ENCODE measurements at regions not wholly inside any gene's neighbourhood (a gene's known extent, or its start where the extent isn't known, plus 50 kb on each side); places are given as distances from the start of the nearest gene placed in this dataset.
"Not testable (repeated sequence)": the region's sequence is repeated elsewhere in the genome, so short reads cannot be mapped to it uniquely, and the experiment has no call there.

- DNase-seq = no peak
Observed at GRCh38 chr3:103513003-103513402, 1078.2 kb downstream of the ZPLD1 start.

GRCh38 chr3:103515116-103515515 is 1080.3 kb downstream of the ZPLD1 start:
- DNase-seq = no peak

- DNase-seq = no peak
Observed at GRCh38 chr3:103516950-103517349, 1082.1 kb downstream of the ZPLD1 start.

GRCh38 chr3:103531327-103531726 is 1096.5 kb downstream of the ZPLD1 start:
- not testable (repeated sequence) for DNase-seq

GRCh38 chr3:103532986-103533385 is 1098.2 kb downstream of the ZPLD1 start:
- DNase-seq = no peak

GRCh38 chr3:103554451-103554850 is 1119.6 kb downstream of the ZPLD1 start:
- no peak for DNase-seq

- not testable (repeated sequence) for DNase-seq
Observed at GRCh38 chr3:103564116-103564515, 1129.3 kb downstream of the ZPLD1 start.

- no peak for DNase-seq
Observed at GRCh38 chr3:103585809-103586208, 1151.0 kb downstream of the ZPLD1 start.

- DNase-seq = no peak
Observed at GRCh38 chr3:103589770-103590169, 1155.0 kb downstream of the ZPLD1 start.

- no peak for DNase-seq
Observed at GRCh38 chr3:103600844-103601243, 1166.0 kb downstream of the ZPLD1 start.

GRCh38 chr3:103601666-103602065 is 1166.9 kb downstream of the ZPLD1 start:
- DNase-seq = no peak

GRCh38 chr3:103609472-103609871 is 1174.7 kb downstream of the ZPLD1 start:
- no peak for DNase-seq

GRCh38 chr3:103613397-103614156 is 1178.8 kb downstream of the ZPLD1 start:
- DNase-seq = no peak

- DNase-seq = no peak
Observed at GRCh38 chr3:103614719-103615118, 1179.9 kb downstream of the ZPLD1 start.

GRCh38 chr3:103617961-103618360 is 1183.1 kb downstream of the ZPLD1 start:
- DNase-seq = no peak

- DNase-seq = no peak
Observed at GRCh38 chr3:103624271-103624670, 1189.5 kb downstream of the ZPLD1 start.

- DNase-seq = no peak
Observed at GRCh38 chr3:103629391-103629790, 1194.6 kb downstream of the ZPLD1 start.

GRCh38 chr3:103644450-103644849 is 1209.6 kb downstream of the ZPLD1 start:
- DNase-seq = no peak

GRCh38 chr3:103653996-103654395 is 1219.2 kb downstream of the ZPLD1 start:
- DNase-seq = no peak

- no peak for DNase-seq
Observed at GRCh38 chr3:103657756-103658155, 1222.9 kb downstream of the ZPLD1 start.

GRCh38 chr3:103660810-103661209 is 1226.0 kb downstream of the ZPLD1 start:
- DNase-seq = no peak

GRCh38 chr3:103662591-103662990 is 1227.8 kb downstream of the ZPLD1 start:
- no peak for DNase-seq

- no peak for DNase-seq
Observed at GRCh38 chr3:103672346-103672745, 1237.5 kb downstream of the ZPLD1 start.

GRCh38 chr3:103684904-103685303 is 1250.1 kb downstream of the ZPLD1 start:
- DNase-seq = no peak

GRCh38 chr3:103685939-103686338 is 1251.1 kb downstream of the ZPLD1 start:
- no peak for DNase-seq
